COLO829 (cell line): ENCODE measurements at regions not wholly inside any gene's neighbourhood (a gene's known extent, or its start where the extent isn't known, plus 50 kb on each side); places are given as distances from the start of the nearest gene placed in this dataset.
"Not testable (repeated sequence)": the region's sequence is repeated elsewhere in the genome, so short reads cannot be mapped to it uniquely, and the experiment has no call there.

Source experiments
- DNase-seq: peaks from one replicate; pipeline ENCODE4 v3.0.0; 2012; ENCODE audit warnings: low spot score

- no peak for DNase-seq
Observed at GRCh38 chr18:53920312-53921075, 304.0 kb downstream of the MBD2 start.

DNA sequence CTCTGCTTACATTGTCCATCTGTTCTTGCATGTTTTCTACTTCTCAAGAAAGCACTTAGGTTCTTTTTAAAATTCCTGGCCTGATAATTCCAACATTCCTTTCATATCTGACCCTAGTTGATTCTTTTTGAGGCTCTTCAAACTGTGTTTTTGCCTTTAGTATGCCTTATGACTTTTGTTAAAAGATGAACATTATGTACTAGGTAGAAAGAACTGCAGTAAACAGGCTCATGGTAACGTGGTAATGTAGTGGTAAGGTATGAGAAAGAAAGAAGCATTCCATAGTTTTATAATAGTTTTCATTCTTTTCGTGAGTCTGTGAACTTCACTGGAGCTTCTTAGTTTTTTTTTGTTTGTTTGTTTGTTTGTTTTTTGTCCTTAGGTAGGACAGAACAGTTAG lies 306.4 kb downstream of the MBD2 start:
- DNase-seq, result no peak

DNA sequence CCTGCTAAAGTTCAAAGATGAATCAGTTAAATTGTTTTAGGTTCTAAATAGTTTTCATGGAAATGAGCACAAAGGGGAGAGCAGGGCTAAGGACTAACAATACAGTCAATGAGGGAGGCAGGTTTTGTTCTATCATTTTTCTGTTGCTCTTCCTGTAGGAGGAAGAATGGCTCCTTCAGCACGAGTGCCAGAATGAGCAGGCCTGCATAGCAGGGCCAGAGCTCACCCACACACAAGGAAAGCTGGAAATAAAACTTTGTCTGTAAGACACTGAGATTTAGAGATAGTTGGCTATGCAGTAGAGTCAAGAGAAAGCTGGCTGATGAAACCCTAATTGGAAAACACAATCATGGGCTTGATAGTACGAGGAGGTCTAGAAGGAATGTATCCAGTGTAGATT lies 313.3 kb downstream of the MBD2 start:
- DNase-seq, result no peak

DNA sequence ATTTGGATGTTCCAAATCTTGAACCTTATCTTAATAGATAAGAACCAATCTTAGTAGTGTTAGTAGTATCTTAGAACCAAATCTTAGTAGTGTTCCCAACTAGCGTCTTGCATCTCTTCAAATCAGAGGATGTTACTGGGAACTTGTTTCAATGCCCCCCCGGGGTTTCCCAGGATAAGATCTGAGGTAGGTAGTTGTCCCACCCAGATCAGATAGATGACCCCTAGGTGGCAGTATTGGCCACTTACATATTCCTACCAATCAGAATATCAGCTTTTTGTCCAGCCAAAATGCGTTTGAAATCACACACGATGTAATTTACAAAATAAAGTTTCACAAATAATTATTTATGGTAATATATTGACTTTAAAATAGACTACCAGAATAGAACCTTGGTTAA lies 314.8 kb downstream of the MBD2 start:
- peak; percentile 19 for DNase-seq

DNA sequence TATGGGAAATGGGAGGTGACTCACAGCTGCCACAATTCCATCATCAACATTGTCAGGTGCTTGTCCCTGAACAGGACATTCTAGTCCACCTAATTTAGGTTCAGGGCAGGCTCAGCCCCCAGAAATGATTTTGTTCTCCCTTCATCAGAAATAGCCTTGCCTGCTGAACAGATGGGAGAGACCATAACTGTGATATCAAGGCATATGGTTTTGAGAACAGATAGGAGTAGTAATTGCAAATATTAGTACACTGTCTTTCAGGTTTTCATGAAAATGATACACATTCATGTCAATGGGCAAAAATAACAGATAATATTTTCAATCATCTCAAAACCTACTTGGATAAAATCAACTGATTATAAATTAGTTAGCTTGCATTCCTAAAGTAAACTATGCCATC lies 316.5 kb downstream of the MBD2 start:
- DNase-seq, result no peak

GRCh38 chr18:53906681-53907080 lies 317.8 kb downstream of the MBD2 start:
- DNase-seq, result no peak

- DNase-seq, result no peak
Observed at GRCh38 chr18:53894675-53895442, 329.6 kb downstream of the MBD2 start.

GRCh38 chr18:53887447-53887846 lies 337.0 kb downstream of the MBD2 start:
- DNase-seq, result no peak

GRCh38 chr18:53886058-53886457 lies 338.4 kb downstream of the MBD2 start:
- no peak for DNase-seq

DNA sequence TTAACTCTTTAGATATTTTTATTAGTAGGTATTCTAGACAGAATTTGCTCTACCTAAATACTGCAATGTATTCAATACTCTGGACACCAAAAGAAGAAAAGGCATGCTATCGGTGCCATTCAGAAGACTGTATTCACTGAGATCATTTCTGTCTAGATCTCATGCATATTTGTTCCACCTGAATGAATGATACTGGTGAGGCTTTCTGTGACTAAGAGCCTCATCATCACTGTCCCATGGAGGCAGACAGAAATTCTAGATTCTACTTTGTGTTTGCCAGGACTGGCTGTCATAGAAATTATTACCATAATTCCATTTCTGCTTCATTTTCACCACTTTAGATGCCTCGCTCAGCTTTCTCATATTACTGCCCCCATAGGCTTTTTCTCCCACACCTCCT lies 340.7 kb downstream of the MBD2 start:
- no peak for DNase-seq

GRCh38 chr18:53874103-53874502 lies 350.4 kb downstream of the MBD2 start:
- DNase-seq, result no peak

- no peak for DNase-seq
Observed at GRCh38 chr18:53864770-53865169, 359.7 kb downstream of the MBD2 start.

GRCh38 chr18:53862921-53863320 lies 361.5 kb downstream of the MBD2 start:
- no peak for DNase-seq

- DNase-seq, result no peak
Observed at GRCh38 chr18:53861185-53861584, 363.3 kb downstream of the MBD2 start.

- DNase-seq, result no peak
Observed at GRCh38 chr18:53859764-53860163, 364.7 kb downstream of the MBD2 start.

DNA sequence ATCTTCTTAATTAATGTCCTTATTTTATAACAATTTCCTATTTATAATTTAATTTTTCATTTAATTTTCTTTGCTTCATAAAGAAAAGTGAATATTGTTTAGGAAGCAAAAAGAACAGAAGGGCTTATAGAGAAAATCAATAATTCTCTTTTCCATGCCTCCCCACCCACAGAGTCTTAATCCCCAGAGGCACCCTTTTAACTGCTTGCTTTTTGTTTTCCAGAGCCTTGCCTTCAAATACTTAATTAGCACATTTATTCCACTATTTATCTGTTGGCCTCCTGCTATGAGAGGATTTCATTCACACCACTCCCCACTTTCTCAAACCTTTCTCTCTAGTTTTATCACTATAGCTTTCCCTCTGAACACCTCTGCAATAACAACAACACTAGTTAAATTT lies 373.6 kb downstream of the MBD2 start:
- no peak for DNase-seq

DNA sequence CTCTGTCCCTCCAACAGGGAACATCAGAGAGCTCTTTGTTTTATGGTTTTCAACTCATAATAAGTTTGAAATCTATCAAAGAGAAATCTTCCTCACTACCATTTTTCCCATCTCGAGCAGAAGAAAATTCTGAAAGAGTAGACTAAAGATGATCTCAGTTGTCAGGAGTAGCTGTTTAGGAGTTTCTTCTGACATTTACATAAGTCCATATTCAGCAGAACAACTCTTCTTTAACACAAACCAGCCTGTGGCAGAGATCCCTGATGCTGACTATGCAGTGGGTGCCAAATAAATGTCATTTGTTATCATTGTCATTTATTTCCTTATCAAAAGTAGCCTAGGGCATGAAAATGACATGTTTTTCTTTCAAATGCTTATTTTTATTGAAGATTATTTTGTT lies 380.7 kb downstream of the MBD2 start:
- DNase-seq, result no peak

- DNase-seq, result no peak
Observed at GRCh38 chr18:53843113-53843760, 381.2 kb downstream of the MBD2 start.

DNA sequence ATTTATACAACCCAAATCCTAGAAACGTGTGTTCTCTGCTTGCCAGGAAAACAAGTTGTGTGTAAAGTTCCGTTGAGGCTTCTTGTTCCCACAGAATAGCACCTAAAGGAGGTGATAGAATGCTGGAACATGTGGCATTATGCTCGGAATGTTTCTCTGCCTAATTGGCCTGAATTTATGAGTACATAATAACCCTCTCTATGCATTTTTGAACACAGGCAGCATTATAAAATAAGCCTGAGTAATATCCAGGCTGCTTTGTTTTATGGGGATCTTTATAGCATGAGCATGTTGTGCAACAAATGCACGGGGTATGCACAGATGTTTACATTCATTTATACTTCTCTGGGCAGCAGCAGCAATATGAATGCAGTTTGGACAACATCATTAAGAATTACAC lies 385.7 kb downstream of the MBD2 start:
- peak; percentile 5 for DNase-seq

- not testable (repeated sequence) for DNase-seq
Observed at GRCh38 chr18:53821141-53821540, 403.3 kb downstream of the MBD2 start.

DNA sequence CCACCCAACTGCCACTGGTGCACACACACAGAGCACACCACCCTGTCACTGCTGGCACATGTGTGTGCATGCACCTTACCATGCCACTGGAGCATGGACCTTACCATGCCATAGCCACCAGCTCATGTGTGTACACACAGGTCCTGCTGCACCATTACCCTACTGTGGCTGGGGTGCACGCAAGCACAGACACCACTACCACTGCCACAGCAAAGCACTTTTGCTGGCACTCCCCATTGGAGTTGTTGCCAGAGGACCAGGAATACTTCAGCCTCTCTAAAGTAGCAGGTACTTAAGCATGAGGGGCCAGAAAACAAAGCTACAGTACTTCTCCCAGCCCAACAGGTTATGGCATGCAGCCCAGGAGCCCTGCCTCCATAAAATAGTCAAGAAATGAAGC lies 404.8 kb downstream of the MBD2 start:
- no peak for DNase-seq

DNA sequence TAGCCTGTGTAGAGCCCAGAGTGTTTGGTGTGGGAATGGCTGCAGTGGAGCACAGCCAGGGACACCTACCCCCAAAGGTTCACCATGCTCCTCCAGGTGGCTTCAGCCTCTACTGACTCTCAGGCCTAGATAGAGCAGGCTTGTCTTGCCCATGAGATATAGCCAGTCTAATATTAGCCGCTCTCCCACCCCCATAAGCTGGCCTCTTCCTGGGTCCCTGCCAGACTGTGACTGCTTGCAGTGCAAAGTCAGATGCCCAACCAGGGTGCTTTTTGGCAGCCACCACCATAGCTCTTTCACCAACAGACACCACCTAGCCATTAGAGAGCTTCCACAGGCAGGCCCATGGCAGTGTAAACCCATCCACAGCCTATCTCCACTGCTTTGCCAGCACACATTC lies 405.3 kb downstream of the MBD2 start:
- DNase-seq, result no peak
